Heart left ventricle (tissue), 16 donors: ENCODE measurements at regions not wholly inside any gene's neighbourhood (a gene's known extent, or its start where the extent isn't known, plus 50 kb on each side); places are given as distances from the start of the nearest gene placed in this dataset.

Experiments used
- ATAC-seq, 4 donors: fragments of 200-7000 bp; cut with Tn5 transposase; one replicate each; pipeline ENCODE4 v1.9.1; 2020 to 2022; ENCODE audit warnings: moderate library complexity in 4 of 4, mild to moderate bottlenecking in 3 of 4, moderate number of reproducible peaks in 1 of 4
- DNase-seq, 5 donors: peaks; one replicate each; pipeline ENCODE4 v3.0.0-alpha.2; 2020
- H3K27ac ChIP-seq, 12 donors: fragments of 200-600 bp; sonication (generic) in 4 of 12; one replicate each; pipeline versions ENCODE4 v1.5.0 to v1.8.0; 2016 to 2022; ENCODE audit warnings: mild to moderate bottlenecking in 2 of 12
- H3K27me3 ChIP-seq, 9 donors: fragments of 200-600 bp; sonication (generic) in 2 of 9; one replicate each; pipeline versions ENCODE4 v1.5.1 to v1.8.0; 2016 to 2022; ENCODE audit warnings: mild to moderate bottlenecking in 3 of 9
- H3K36me3 ChIP-seq, 9 donors: fragments of 200-600 bp; sonication (generic) in 2 of 9; one replicate each; pipeline versions ENCODE4 v1.5.0 to v1.8.0; 2018 to 2022; ENCODE audit warnings: mild to moderate bottlenecking in 2 of 9
- H3K4me1 ChIP-seq, 12 donors: fragments of 200-600 bp; sonication (generic) in 4 of 12; one replicate each; pipeline versions ENCODE4 v1.5.0 to v1.8.0; 2016 to 2022; ENCODE audit warnings: mild to moderate bottlenecking in 3 of 12
- H3K4me3 ChIP-seq, 12 donors: fragments of 200-600 bp; sonication (generic) in 4 of 12; one replicate each; pipeline versions ENCODE4 v1.5.0 to v1.8.0; 2017 to 2022; ENCODE audit warnings: mild to moderate bottlenecking in 9 of 12, moderate library complexity in 4 of 12
- H3K9me3 ChIP-seq, 12 donors: fragments of 200-600 bp; sonication (generic) in 4 of 12; one replicate each; pipeline versions ENCODE4 v1.5.0 to v1.8.0; 2016 to 2022; ENCODE audit warnings: mild to moderate bottlenecking in 1 of 12
- CTCF ChIP-seq, 12 donors: fragments of 200-600 bp; sonication (generic) in 4 of 12; IDR thresholded peaks; one replicate each; pipeline versions ENCODE4 v1.5.0 to v1.8.0; 2018 to 2022; ENCODE audit warnings: antibody characterized with exemption in 12 of 12, mild to moderate bottlenecking in 5 of 12
- POLR2A ChIP-seq, 2 donors: fragments of 450-650 bp; IDR thresholded peaks; one replicate each; pipeline ENCODE4 v1.6.1; 2017; ENCODE audit warnings: antibody characterized with exemption in 2 of 2, mild to moderate bottlenecking in 2 of 2, moderate library complexity in 2 of 2
- WGBS, 4 donors: extraction: QIAGEN DNeasy Blood & Tissue Kit in 2 of 4; methylation state at CpG; one replicate each; pipeline versions ENCODE4 v1.1.5 to v1.1.7; 2013 to 2018; 5-methylcytosine and 5-hydroxymethylcytosine counted together
- intact Hi-C, 10 donors: fragments of 100-400 bp; cut with DNase I; formaldehyde crosslinking; loops; one replicate each; pipeline versions ENCODE4 v1.11.1 to v1.14.2; 2022
- donor health status: ischemic (EF 13 %, LVEDD 7.1; RV severe dilation, severe dysfunction).
- donor health status: healthy with polysubstance abuse.
- donor health status: DM: no; HTN: yes; CAD: no.
- donor health status: DM: no; HTN: no; CAD: no.
- donor health status: ischemic (EF 25% LVEDD 6.9; RV normal size, moderate dysfunction).
- donor health status: ischemic (EF 25% LVEDD 5.7; RV mildly dilated, moderate dysfunction).
- donor health status: healthy.
- donor health status: DM: yes; HTN: yes; CAD: no.
- donor health status: ischemic (EF 35%, LVEDD 5.7; RV mildly dilated, moderate dysfunction).
- donor health status: nonischemic (EF 11% LVEDD 7.7; RV severe dilation, severe dysfunction).
- donor health status: DM: yes; HTN: yes; CAD: no.
- donor health status: PGD.
- donor health status: ischemic (EF 29% LVEDD 5.4; RV normal size, mild dysfunction).
- donor health status: nonischemic (EF 23%, LVEDD 6.1; RV moderate dilation, normal function).

- ATAC-seq = no peak
Observed at GRCh38 chr3:1824359-1824758, 274.3 kb upstream of the CNTN4 start.

GRCh38 chr3:1828519-1828918, 270.1 kb upstream of the CNTN4 start:
- DNase-seq (no peak), ATAC-seq (no peak)
- TF ChIP-seq CTCF (IDR thresholded peaks at IDR 0.05) (no peak), POLR2A (IDR thresholded peaks at IDR 0.05) (no peak)
- H3K27ac ChIP-seq = no peak overlapping the region
- H3K4me1 ChIP-seq = no peaks in the 10 kb centered on the region
- intact Hi-C loops = no loop called here
- 89 to 100% (median 95%) methylated on average over 1 of the region's 1 CpG for WGBS, 4 donors
- H3K9me3 ChIP-seq = no peaks in the 10 kb centered on the region
- H3K36me3 ChIP-seq = no peaks in the 10 kb centered on the region
- H3K4me3 ChIP-seq = no peak overlapping the region
- H3K27me3 ChIP-seq = no peaks in the 10 kb centered on the region

More at GRCh38 chr3:1824359-1824758, 274.3 kb upstream of the CNTN4 start:
- TF ChIP-seq CTCF (IDR thresholded peaks at IDR 0.05) (no peak), POLR2A (IDR thresholded peaks at IDR 0.05) (no peak)
- WGBS, 4 donors = 84 to 91% (median 88%) methylated on average over 1 of the region's 1 CpG
- Histone ChIP-seq H3K36me3 (no peaks in the 10 kb centered on the region), H3K9me3 (no peaks in the 10 kb centered on the region), H3K27ac (no peak overlapping the region), H3K4me3 (no peak overlapping the region), H3K4me1 (no peaks in the 10 kb centered on the region), H3K27me3 (no peaks in the 10 kb centered on the region)
- DNase-seq = no peak
- intact Hi-C loops = no loop called here

- TF ChIP-seq CTCF (IDR thresholded peaks at IDR 0.05) (no peak), POLR2A (IDR thresholded peaks at IDR 0.05) (no peak)
- no peak for ATAC-seq
- DNase-seq = no peak
- intact Hi-C loops = no loop called here
- H3K4me3 ChIP-seq = no peak overlapping the region
- H3K9me3 ChIP-seq = no peaks in the 10 kb centered on the region
- no peaks in the 10 kb centered on the region for H3K27me3 ChIP-seq
- WGBS, 4 donors = 50 to 60% (median 55%) methylated on average over 3 of the region's 3 CpGs
- no peaks in the 10 kb centered on the region for H3K36me3 ChIP-seq
- H3K4me1 ChIP-seq = no peaks in the 10 kb centered on the region
- no peak overlapping the region for H3K27ac ChIP-seq
Observed at GRCh38 chr3:1830851-1831250, 267.8 kb upstream of the CNTN4 start.

GRCh38 chr3:1832395-1832794, 266.3 kb upstream of the CNTN4 start:
- no peak overlapping the region for H3K4me3 ChIP-seq
- DNase-seq (no peak), ATAC-seq (no peak)
- H3K36me3 ChIP-seq = no peaks in the 10 kb centered on the region
- intact Hi-C loops = no loop called here
- 79 to 90% (median 88%) methylated on average over 3 of the region's 3 CpGs for WGBS, 4 donors
- TF ChIP-seq POLR2A (IDR thresholded peaks at IDR 0.05) (no peak), CTCF (IDR thresholded peaks at IDR 0.05) (no peak)
- no peak overlapping the region for H3K27ac ChIP-seq
- no peaks in the 10 kb centered on the region for H3K9me3 ChIP-seq
- no peaks in the 10 kb centered on the region for H3K4me1 ChIP-seq
- H3K27me3 ChIP-seq = no peaks in the 10 kb centered on the region
